RWPE1 (cell line): ENCODE measurements at regions not wholly inside any gene's neighbourhood (a gene's known extent, or its start where the extent isn't known, plus 50 kb on each side); places are given as distances from the start of the nearest gene placed in this dataset.
A peak's percentile ranks its signal among the peaks of the same experiment; 100 is the strongest.
"Not testable (repeated sequence)": the region's sequence is repeated elsewhere in the genome, so short reads cannot be mapped to it uniquely, and the experiment has no call there.

Experiments
- CTCF ChIA-PET: fragments of 350-600 bp; sonication (Branson Sonifier 250); formaldehyde crosslinking; extraction: SDS; loops from one replicate; lab custom pipeline; 2021; lab: Yijun Ruan, JAX
- POLR2A ChIA-PET: fragments of 400-600 bp; formaldehyde crosslinking; extraction: SDS; loops from one replicate; lab custom pipeline; 2020; ENCODE audit warnings: antibody characterized with exemption; ENCODE audit not compliant: low non-redundant PET; lab: Yijun Ruan, JAX
- DNase-seq: peaks from one replicate; pipeline ENCODE4 v3.0.0; 2012; ENCODE audit warnings: low spot score
- H3K27ac ChIP-seq: fragments of 450-650 bp; 2 replicates; pipeline ENCODE4 v1.5.1; 2017
- TF ChIP-seq, protein P1 (sequence below): fragments of 450-650 bp; conservative IDR thresholded peaks from 2 replicates; pipeline ENCODE4 v1.5.1; 2017; ENCODE audit warnings: low read depth, mild to moderate bottlenecking

DNA sequence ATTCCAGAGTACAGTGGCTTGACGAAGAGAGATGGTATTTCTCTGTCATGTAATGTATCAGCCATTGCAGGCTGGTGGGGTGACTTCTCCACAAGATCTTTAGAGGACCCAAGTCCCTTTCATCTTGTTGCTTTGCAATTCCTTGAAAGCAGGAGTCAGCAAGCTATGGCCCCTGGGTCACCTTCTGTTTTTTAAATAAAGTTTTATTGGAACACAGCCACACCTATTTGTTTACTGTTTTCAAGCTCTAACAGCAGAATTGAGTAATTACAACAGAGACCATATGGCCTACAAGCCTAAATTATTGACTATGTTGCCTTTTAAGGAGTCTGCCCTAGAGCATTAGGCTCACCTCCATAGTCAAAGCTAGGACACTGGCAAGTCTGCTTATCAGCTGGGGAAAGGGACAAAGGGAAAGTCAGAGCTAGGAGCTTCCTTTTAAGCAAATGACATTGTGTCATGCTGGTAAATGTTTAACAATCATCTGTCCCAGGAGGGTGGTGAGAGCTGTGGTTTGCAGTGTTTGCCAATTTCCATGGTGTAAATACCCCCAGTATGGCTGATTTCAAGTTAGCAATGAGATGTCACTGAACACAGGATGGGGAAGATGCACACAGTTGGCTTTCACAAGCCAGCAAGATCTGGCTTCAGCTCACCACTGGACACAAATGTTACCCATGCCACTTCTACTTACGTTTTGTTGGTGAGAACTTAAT lies 87.7 kb upstream of the PWP1 start:
- no peak overlapping the region for H3K27ac ChIP-seq
- ChIA-PET CTCF (interaction anchor here (3.2 kb wide), 1 partner anchor 10 kb away, joined by 16 read pairs; no protein-coding TSS in a partner anchor), POLR2A (no interaction called here)
- TF ChIP-seq, protein P1, sequence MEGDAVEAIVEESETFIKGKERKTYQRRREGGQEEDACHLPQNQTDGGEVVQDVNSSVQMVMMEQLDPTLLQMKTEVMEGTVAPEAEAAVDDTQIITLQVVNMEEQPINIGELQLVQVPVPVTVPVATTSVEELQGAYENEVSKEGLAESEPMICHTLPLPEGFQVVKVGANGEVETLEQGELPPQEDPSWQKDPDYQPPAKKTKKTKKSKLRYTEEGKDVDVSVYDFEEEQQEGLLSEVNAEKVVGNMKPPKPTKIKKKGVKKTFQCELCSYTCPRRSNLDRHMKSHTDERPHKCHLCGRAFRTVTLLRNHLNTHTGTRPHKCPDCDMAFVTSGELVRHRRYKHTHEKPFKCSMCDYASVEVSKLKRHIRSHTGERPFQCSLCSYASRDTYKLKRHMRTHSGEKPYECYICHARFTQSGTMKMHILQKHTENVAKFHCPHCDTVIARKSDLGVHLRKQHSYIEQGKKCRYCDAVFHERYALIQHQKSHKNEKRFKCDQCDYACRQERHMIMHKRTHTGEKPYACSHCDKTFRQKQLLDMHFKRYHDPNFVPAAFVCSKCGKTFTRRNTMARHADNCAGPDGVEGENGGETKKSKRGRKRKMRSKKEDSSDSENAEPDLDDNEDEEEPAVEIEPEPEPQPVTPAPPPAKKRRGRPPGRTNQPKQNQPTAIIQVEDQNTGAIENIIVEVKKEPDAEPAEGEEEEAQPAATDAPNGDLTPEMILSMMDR, result no peak
- DNase-seq, result no peak

- no peak for DNase-seq
- POLR2A ChIA-PET, result no interaction called here
- CTCF ChIA-PET, result interaction anchor here (3.2 kb wide), 1 partner anchor 9 kb away, joined by 16 read pairs; no protein-coding TSS in a partner anchor
- TF ChIP-seq, protein P1, result no peak
- no peak overlapping the region for H3K27ac ChIP-seq
Observed at GRCh38 chr12:107598906-107599305, 86.7 kb upstream of the PWP1 start.

GRCh38 chr12:107600581-107601144 lies 84.9 kb upstream of the PWP1 start:
- POLR2A ChIA-PET, result no interaction called here
- H3K27ac ChIP-seq, result no peak overlapping the region
- no peak for DNase-seq
- TF ChIP-seq, protein P1, result no peak
- CTCF ChIA-PET, result no interaction called here

DNA sequence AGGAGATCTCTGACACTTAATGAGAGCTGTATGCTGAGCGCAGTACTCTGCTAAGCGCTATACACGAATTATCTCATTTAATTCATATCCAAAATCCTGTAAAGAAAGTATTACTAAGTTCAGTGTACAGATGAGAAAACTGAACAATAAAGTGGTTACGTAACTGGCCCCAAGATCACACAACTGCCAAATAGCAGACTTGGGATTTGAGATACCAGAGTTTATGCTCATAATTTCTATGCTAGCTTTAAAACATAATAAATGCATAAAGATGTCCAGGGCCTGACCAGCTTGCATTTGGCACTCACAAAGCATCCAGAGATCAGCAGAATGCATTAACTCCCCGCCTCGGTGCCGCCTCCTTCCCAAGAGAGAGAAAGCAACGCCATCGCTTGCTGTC lies 83.2 kb upstream of the PWP1 start:
- H3K27ac ChIP-seq, result no peak overlapping the region
- TF ChIP-seq, protein P1, result no peak
- ChIA-PET CTCF (interaction anchor here (0.8 kb wide), 1 partner anchor 510 kb away, joined by 4 read pairs; no protein-coding TSS in a partner anchor), POLR2A (no interaction called here)
- DNase-seq, result no peak

GRCh38 chr12:107605293-107605692 lies 80.3 kb upstream of the PWP1 start:
- H3K27ac ChIP-seq, result no peak overlapping the region
- POLR2A ChIA-PET, result no interaction called here
- no peak for DNase-seq
- CTCF ChIA-PET, result interaction anchor here (0.5 to 7.3 kb wide), 2 partner anchors 61 to 474 kb away, joined by 6 to 77 read pairs; no protein-coding TSS in a partner anchor
- TF ChIP-seq, protein P1, result no peak

GRCh38 chr12:107607464-107608392 lies 77.9 kb upstream of the PWP1 start:
- TF ChIP-seq, protein P1, result peak; percentile 90
- POLR2A ChIA-PET, result no interaction called here
- CTCF ChIA-PET, result interaction anchor here (0.6 to 7.3 kb wide), 19 partner anchors 9 to 949 kb away, joined by 3 to 77 read pairs (median 3); no protein-coding TSS in a partner anchor
- peak; percentile 76 for DNase-seq
- no peak overlapping the region for H3K27ac ChIP-seq

GRCh38 chr12:107608779-107609178 lies 76.8 kb upstream of the PWP1 start:
- CTCF ChIA-PET, result interaction anchor here (7.3 kb wide), 1 partner anchor 478 kb away, joined by 77 read pairs; no protein-coding TSS in a partner anchor
- H3K27ac ChIP-seq, POLR2A ChIA-PET, DNase-seq: not testable (repeated sequence)
